Adrenal gland (tissue), 9 donors: ENCODE measurements at regions not wholly inside any gene's neighbourhood (a gene's known extent, or its start where the extent isn't known, plus 50 kb on each side); places are given as distances from the start of the nearest gene placed in this dataset.

Source experiments
- DNase-seq, 7 donors: peaks; one replicate each; pipeline ENCODE4 v3.0.0-alpha.2; 2019 to 2020
- H3K27ac ChIP-seq, 5 donors: fragments of 200-600 bp; sonication (generic) in 4 of 5; 1 replicate in 3 of 5; 2 replicates in 2 of 5; pipeline versions ENCODE4 v1.5.1 to v1.8.0; 2016 to 2020; ENCODE audit warnings: mild to moderate bottlenecking in 1 of 5
- H3K27me3 ChIP-seq: fragments of 200-600 bp; 2 replicates; pipeline ENCODE4 v1.8.0; 2021
- H3K36me3 ChIP-seq, 2 donors: fragments of 200-600 bp; replicated peaks in 1 of 2; 1 replicate in 1 of 2; 2 replicates in 1 of 2; pipeline versions ENCODE4 v1.5.1 to v1.8.0; 2018 to 2022
- H3K4me1 ChIP-seq, 2 donors: fragments of 200-600 bp; replicated peaks in 1 of 2; 1 replicate in 1 of 2; 2 replicates in 1 of 2; pipeline versions ENCODE4 v1.5.1 to v1.8.0; 2018 to 2021
- H3K4me3 ChIP-seq, 4 donors: fragments of 200-600 bp; sonication (generic) in 3 of 4; one replicate each; pipeline ENCODE4 v1.5.1; 2016 to 2018
- H3K9me3 ChIP-seq, 3 donors: fragments of 200-600 bp; sonication (generic) in 1 of 3; replicated peaks in 1 of 3; 1 replicate in 2 of 3; 2 replicates in 1 of 3; pipeline versions ENCODE4 v1.5.1 to v1.8.0; 2016 to 2021
- CTCF ChIP-seq, 6 experiments: fragments of 450-650 bp in 4 of 6; fragments of 200-600 bp in 2 of 6; sonication (generic) in 1 of 6; IDR thresholded peaks; 1 replicate in 5 of 6; 2 replicates in 1 of 6; pipeline versions ENCODE4 v1.5.1 to v1.8.0; 2016 to 2021; ENCODE audit warnings: antibody characterized with exemption in 6 of 6, mild to moderate bottlenecking in 2 of 6, moderate library complexity in 1 of 6
- POLR2A ChIP-seq, 2 donors: fragments of 450-650 bp; IDR thresholded peaks; one replicate each; pipeline ENCODE4 v1.6.1; 2017; ENCODE audit warnings: antibody characterized with exemption in 2 of 2, mild to moderate bottlenecking in 2 of 2, moderate library complexity in 1 of 2
- WGBS, 4 donors: extraction: QIAGEN DNeasy Blood & Tissue Kit in 2 of 4; methylation state at CpG; one replicate each; pipeline versions ENCODE4 v1.1.5 to v1.1.7; 2013 to 2017; 5-methylcytosine and 5-hydroxymethylcytosine counted together
- intact Hi-C, 2 donors: fragments of 100-400 bp; cut with DNase I; formaldehyde crosslinking; loops; one replicate each; pipeline versions ENCODE4 v1.14.1 to v1.15.0; 2022 to 2023
- donor health status: healthy with polysubstance abuse.
- donor health status: Bipolar disorder and iron deficiency.
- donor health status: DM: yes; HTN: yes; CAD: no.
- donor health status: DM: no; HTN: no; CAD: no.
- donor health status: DM: no; HTN: no; CAD: no.

GRCh38 chr13:68993154-68993553 is 1114.5 kb upstream of the ATXN8OS start:
- H3K27ac ChIP-seq, result no peak overlapping the region
- peaks cover 0 to 9% (median 0%) of the 10 kb centered on the region in 3 donors for H3K9me3 ChIP-seq
- no peak overlapping the region for H3K4me3 ChIP-seq
- H3K36me3 ChIP-seq, result no peaks in the 10 kb centered on the region
- no peaks in the 10 kb centered on the region for H3K4me1 ChIP-seq
- 69 to 82% (median 75%) methylated on average over 3 of the region's 3 CpGs for WGBS, 4 donors
- DNase-seq, result no peak
- no peak for TF ChIP-seq POLR2A (IDR thresholded peaks at IDR 0.05)
- TF ChIP-seq CTCF (IDR thresholded peaks at IDR 0.05), result no peak
- intact Hi-C loops, result no loop called here
- no peaks in the 10 kb centered on the region for H3K27me3 ChIP-seq

GRCh38 chr13:68988176-68988575 is 1119.5 kb upstream of the ATXN8OS start:
- WGBS, 4 donors, result 83 to 94% (median 87%) methylated on average over 11 of the region's 11 CpGs
- H3K27ac ChIP-seq, result no peak overlapping the region
- intact Hi-C loops, result no loop called here
- no peaks in the 10 kb centered on the region for H3K27me3 ChIP-seq
- H3K4me1 ChIP-seq, result no peaks in the 10 kb centered on the region
- no peaks in the 10 kb centered on the region for H3K36me3 ChIP-seq
- H3K9me3 ChIP-seq, result no peaks in the 10 kb centered on the region
- H3K4me3 ChIP-seq, result no peak overlapping the region
- no peak for DNase-seq
- no peak for TF ChIP-seq CTCF (IDR thresholded peaks at IDR 0.05)
- TF ChIP-seq POLR2A (IDR thresholded peaks at IDR 0.05), result no peak

GRCh38 chr13:68987585-68987984 is 1120.0 kb upstream of the ATXN8OS start:
- no peak overlapping the region for H3K4me3 ChIP-seq
- H3K36me3 ChIP-seq, result no peaks in the 10 kb centered on the region
- TF ChIP-seq POLR2A (IDR thresholded peaks at IDR 0.05), result no peak
- TF ChIP-seq CTCF (IDR thresholded peaks at IDR 0.05), result no peak
- H3K9me3 ChIP-seq, result no peaks in the 10 kb centered on the region
- intact Hi-C loops, result no loop called here
- no peak for DNase-seq
- H3K27ac ChIP-seq, result no peak overlapping the region
- 84 to 88% (median 88%) methylated on average over 13 of the region's 13 CpGs for WGBS, 4 donors
- H3K4me1 ChIP-seq, result no peaks in the 10 kb centered on the region
- no peaks in the 10 kb centered on the region for H3K27me3 ChIP-seq

- no peak overlapping the region for H3K4me3 ChIP-seq
- intact Hi-C loops, result no loop called here
- DNase-seq, result no peak
- no peaks in the 10 kb centered on the region for H3K4me1 ChIP-seq
- no peaks in the 10 kb centered on the region for H3K27me3 ChIP-seq
- WGBS, 4 donors, result 90 to 94% (median 93%) methylated on average over 27 to 37 of the region's 37 CpGs
- no peak for TF ChIP-seq POLR2A (IDR thresholded peaks at IDR 0.05)
- TF ChIP-seq CTCF (IDR thresholded peaks at IDR 0.05), result no peak
- no peak overlapping the region for H3K27ac ChIP-seq
- no peaks in the 10 kb centered on the region for H3K36me3 ChIP-seq
- H3K9me3 ChIP-seq, result no peaks in the 10 kb centered on the region
Measured at GRCh38 chr13:68984688-68985319, 1122.8 kb upstream of the ATXN8OS start.
